ENCODE measurements at regions not wholly inside any gene's neighbourhood (a gene's known extent, or its start where the extent isn't known, plus 50 kb on each side); places are given as distances from the start of the nearest gene placed in this dataset.
"Not testable (repeated sequence)": the region's sequence is repeated elsewhere in the genome, so short reads cannot be mapped to it uniquely, and the experiment has no call there.

DNA sequence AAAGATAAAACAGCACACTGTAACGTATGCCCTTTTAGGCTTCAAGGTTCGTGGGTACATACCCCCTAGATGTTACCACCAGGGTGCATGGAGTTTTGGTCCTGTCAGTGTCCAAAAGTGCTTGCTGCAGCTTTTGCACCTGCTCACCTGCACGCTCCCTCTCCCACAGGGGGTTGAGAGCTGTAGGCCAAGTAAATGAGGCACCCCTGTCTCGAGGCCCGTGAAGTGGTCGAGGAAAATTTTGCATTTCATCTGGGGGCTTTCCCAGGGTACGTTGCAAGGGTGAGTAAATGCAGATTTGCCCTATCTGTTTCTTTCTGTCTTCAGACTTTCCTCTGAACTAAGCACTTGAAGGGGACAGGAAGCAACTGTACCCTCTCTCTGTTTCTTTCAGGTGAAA lies 136.0 kb downstream of the THBS2 start:
- H3K4me3 ChIP-seq: no peak overlapping the region
- H3K36me3 ChIP-seq: no peaks in the 10 kb centered on the region
- H3K27ac ChIP-seq: no peak overlapping the region
- no peaks in the 10 kb centered on the region for H3K9me3 ChIP-seq
- no peak for DNase-seq (ENCODE audit: low spot score)
- WGBS: 96% methylated on average over 7 of the region's 7 CpGs
- no peaks in the 10 kb centered on the region for H3K27me3 ChIP-seq (replicated peaks; ENCODE audit: insufficient read depth)
- TF ChIP-seq POLR2AphosphoS5 (IDR thresholded peaks at IDR 0.05): no peak
- TF ChIP-seq POLR2A (IDR thresholded peaks at IDR 0.05): no peak
- TF ChIP-seq, protein P1, sequence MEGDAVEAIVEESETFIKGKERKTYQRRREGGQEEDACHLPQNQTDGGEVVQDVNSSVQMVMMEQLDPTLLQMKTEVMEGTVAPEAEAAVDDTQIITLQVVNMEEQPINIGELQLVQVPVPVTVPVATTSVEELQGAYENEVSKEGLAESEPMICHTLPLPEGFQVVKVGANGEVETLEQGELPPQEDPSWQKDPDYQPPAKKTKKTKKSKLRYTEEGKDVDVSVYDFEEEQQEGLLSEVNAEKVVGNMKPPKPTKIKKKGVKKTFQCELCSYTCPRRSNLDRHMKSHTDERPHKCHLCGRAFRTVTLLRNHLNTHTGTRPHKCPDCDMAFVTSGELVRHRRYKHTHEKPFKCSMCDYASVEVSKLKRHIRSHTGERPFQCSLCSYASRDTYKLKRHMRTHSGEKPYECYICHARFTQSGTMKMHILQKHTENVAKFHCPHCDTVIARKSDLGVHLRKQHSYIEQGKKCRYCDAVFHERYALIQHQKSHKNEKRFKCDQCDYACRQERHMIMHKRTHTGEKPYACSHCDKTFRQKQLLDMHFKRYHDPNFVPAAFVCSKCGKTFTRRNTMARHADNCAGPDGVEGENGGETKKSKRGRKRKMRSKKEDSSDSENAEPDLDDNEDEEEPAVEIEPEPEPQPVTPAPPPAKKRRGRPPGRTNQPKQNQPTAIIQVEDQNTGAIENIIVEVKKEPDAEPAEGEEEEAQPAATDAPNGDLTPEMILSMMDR (IDR thresholded peaks at IDR 0.05): no peak
- intact Hi-C loops (cut with DNase I): no loop called here
- H3K4me1 ChIP-seq (replicated peaks): no peaks in the 10 kb centered on the region

DNA sequence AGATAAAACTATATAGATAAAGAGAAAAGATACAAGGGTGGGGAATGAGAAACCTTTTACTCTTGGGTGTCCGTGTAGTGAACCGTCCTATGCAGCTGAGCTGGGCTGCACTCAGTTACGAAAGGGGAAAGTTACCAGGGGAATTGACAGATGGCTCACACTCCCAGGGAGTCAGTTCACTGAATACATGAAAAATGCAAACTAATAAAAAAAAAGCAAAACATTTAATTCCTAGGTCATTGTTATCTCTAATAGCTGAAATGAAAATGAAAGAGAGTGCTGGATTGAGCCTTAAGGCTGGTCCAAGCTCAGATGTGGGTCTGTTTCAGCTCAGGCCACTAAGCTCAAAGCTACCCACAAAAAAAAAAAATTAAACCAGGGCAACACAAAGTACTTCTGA lies 138.0 kb downstream of the THBS2 start:
- no peaks in the 10 kb centered on the region for H3K36me3 ChIP-seq
- H3K4me1 ChIP-seq (replicated peaks): no peaks in the 10 kb centered on the region
- 76% methylated on average over 3 of the region's 3 CpGs for WGBS
- no peaks in the 10 kb centered on the region for H3K27me3 ChIP-seq (replicated peaks; ENCODE audit: insufficient read depth)
- no peaks in the 10 kb centered on the region for H3K9me3 ChIP-seq
- intact Hi-C loops (cut with DNase I): no loop called here
- H3K27ac ChIP-seq: no peak overlapping the region
- no peak for TF ChIP-seq POLR2AphosphoS5 (IDR thresholded peaks at IDR 0.05)
- TF ChIP-seq, protein P1 (IDR thresholded peaks at IDR 0.05): no peak
- no peak for TF ChIP-seq POLR2A (IDR thresholded peaks at IDR 0.05)
- DNase-seq (ENCODE audit: low spot score): no peak
- H3K4me3 ChIP-seq: no peak overlapping the region

DNA sequence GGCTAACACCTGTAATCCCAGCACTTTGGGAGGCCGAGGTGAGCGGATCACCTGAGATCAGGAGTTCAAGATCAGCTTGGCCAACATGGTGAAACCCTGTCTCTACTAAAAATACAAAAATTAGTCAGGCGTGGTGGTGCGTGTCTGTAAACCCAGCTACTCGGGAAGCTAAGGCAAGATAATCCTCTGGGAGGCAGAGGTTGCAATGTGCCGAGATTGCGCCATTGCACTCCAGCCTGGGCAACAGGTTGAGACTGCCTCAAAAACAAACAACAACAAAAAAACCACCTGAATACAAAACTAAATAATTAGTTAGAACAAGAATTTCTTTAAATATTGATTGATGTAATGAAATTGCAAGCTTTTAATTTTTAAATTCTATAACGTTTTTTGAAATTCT lies 139.0 kb downstream of the THBS2 start:
- H3K4me3 ChIP-seq; H3K4me1 ChIP-seq (replicated peaks); H3K27ac ChIP-seq; intact Hi-C loops (cut with DNase I); H3K36me3 ChIP-seq; H3K27me3 ChIP-seq (replicated peaks; ENCODE audit: insufficient read depth); DNase-seq (ENCODE audit: low spot score); H3K9me3 ChIP-seq: not testable (repeated sequence)
- 86% methylated on average over 8 of the region's 8 CpGs for WGBS

DNA sequence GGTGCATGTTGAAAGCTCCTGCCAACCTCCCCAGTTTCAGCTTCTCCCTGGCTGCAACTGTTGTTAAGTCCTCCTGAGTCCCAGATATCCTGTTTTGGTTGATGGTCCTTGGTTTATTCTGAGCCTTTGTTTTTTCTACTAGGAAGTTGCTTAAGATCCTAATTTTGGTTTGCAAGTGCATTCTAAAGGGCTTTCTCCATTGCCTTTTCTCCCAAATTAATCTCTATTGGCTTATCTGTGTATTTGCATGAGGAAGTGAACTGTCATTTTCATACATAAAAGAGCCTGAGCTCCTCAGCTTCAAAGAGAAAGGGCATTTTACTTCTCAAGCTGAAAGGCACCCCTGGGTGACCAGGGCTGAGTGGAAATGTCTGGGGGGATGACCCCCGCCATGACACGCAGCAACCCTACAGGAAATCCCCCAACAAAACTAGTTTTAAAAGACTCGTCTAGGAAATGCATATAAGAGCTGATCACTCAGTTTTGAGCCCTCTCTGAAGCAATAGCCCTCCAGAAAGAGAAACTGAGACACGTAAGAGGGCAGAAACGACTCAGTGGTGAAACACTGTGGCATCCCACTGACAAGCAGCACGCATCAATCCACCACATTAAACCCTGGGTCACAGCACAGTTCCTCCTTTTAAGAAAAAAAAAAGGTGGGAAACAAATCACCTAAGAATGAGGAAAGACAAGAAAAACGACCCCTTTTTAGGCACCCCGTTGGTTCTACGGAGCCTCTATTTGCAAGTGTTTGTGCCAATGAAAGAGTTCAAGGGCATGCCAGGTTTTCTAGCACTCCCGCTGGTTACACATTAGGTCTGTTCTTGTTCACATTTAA lies 140.9 kb downstream of the THBS2 start:
- no peaks in the 10 kb centered on the region for H3K36me3 ChIP-seq
- H3K9me3 ChIP-seq: no peaks in the 10 kb centered on the region
- no peak overlapping the region for H3K27ac ChIP-seq
- DNase-seq (ENCODE audit: low spot score): no peak
- WGBS: 58% methylated on average over 10 of the region's 10 CpGs
- TF ChIP-seq, protein P1 (IDR thresholded peaks at IDR 0.05): no peak
- TF ChIP-seq POLR2A (IDR thresholded peaks at IDR 0.05): no peak
- TF ChIP-seq POLR2AphosphoS5 (IDR thresholded peaks at IDR 0.05): no peak
- no peaks in the 10 kb centered on the region for H3K4me1 ChIP-seq (replicated peaks)
- no peak overlapping the region for H3K4me3 ChIP-seq
- no peaks in the 10 kb centered on the region for H3K27me3 ChIP-seq (replicated peaks; ENCODE audit: insufficient read depth)
- intact Hi-C loops (cut with DNase I): no loop called here

DNA sequence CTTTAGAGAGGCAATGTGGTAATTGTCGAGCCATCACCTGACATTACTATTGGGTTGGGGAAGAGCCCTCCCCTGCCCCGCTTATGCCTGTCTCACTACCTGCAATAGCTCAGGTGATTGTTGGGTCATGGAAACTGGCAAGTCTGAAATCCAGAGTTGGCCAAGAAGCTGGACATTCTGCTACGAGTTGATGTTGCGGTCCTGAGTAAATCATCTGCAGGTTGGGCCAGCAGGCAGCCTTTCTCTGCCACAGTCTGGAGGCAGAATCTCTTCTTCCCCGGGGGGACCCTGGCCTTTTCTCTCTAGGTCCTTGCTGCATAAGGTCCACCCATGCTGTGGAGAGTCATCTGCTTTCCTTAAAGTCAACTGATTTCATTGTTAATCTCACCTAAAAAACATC lies 142.4 kb downstream of the THBS2 start:
- intact Hi-C loops (cut with DNase I): no loop called here
- Histone ChIP-seq H3K4me3 (no peak overlapping the region), H3K4me1 (replicated peaks) (no peaks in the 10 kb centered on the region), H3K27me3 (replicated peaks; ENCODE audit: insufficient read depth) (no peaks in the 10 kb centered on the region), H3K27ac (no peak overlapping the region), H3K9me3 (no peaks in the 10 kb centered on the region), H3K36me3 (no peaks in the 10 kb centered on the region)
- no peak for TF ChIP-seq POLR2A (IDR thresholded peaks at IDR 0.05)
- TF ChIP-seq, protein P1 (IDR thresholded peaks at IDR 0.05): no peak
- no peak for TF ChIP-seq POLR2AphosphoS5 (IDR thresholded peaks at IDR 0.05)
- WGBS: 93% methylated on average over 5 of the region's 5 CpGs
- DNase-seq (ENCODE audit: low spot score): no peak
